ENCODE measurements at regions not wholly inside any gene's neighbourhood (a gene's known extent, or its start where the extent isn't known, plus 50 kb on each side); places are given as distances from the start of the nearest gene placed in this dataset.

GRCh38 chr22:48240148-48240934 lies 1477.9 kb downstream of the TBC1D22A start:
- TF ChIP-seq CTCF (conservative IDR thresholded peaks at IDR 0.05; ENCODE audit: low read depth in 2 of 2) (no peak), EZH2phosphoT487 (IDR thresholded peaks at IDR 0.05; ENCODE audit: unreplicated experiment) (no peak), REST (IDR thresholded peaks at IDR 0.05; ENCODE audit: unreplicated experiment) (no peak), EZH2 (IDR thresholded peaks at IDR 0.05; ENCODE audit: low read depth, unreplicated experiment) (no peak), CREB1 (CRISPR knock-in tag; IDR thresholded peaks at IDR 0.05; ENCODE audit: low read depth) (no peak), POLR2AphosphoS5 (IDR thresholded peaks at IDR 0.05; ENCODE audit: low read depth) (no peak), STAT1 (IDR thresholded peaks at IDR 0.05; ENCODE audit: unreplicated experiment) (no peak), ETS1 (IDR thresholded peaks at IDR 0.05) (no peak), JUNB (IDR thresholded peaks at IDR 0.05; ENCODE audit: unreplicated experiment) (no peak), NANOG (IDR thresholded peaks at IDR 0.05; ENCODE audit: borderline replicate concordance) (no peak), ZNF114 (CRISPR knock-in tag; IDR thresholded peaks at IDR 0.05) (no peak)

All from GM23338 (cell line).